HepG2 (cell line): ENCODE measurements at regions not wholly inside any gene's neighbourhood (a gene's known extent, or its start where the extent isn't known, plus 50 kb on each side); places are given as distances from the start of the nearest gene placed in this dataset.
A peak's percentile ranks its signal among the peaks of the same experiment; 100 is the strongest.

Experiments used
- ATAC-seq: fragments of 200-7000 bp; cut with Tn5 transposase; 3 replicates; pipeline ENCODE4 v1.9.1; 2020; ENCODE audit warnings: mild to moderate bottlenecking, moderate library complexity
- BruUV-seq: library from RNA; stranded (reverse); fragments of 400-500 nt; replicated peaks from 2 replicates; lab custom pipeline; 2021; lab: Mats Ljungman, UMichigan
- CTCF ChIA-PET: fragments of 300-600 bp; formaldehyde crosslinking; extraction: SDS; loops from one replicate; lab custom pipeline; 2021; ENCODE audit warnings: low total read pairs, inconsistent platforms, low intra/inter-chr PET ratio; lab: Yijun Ruan, JAX
- POLR2A ChIA-PET: fragments of 350-600 bp; sonication (Branson Sonifier 250); formaldehyde crosslinking; loops from one replicate; lab custom pipeline; 2020; ENCODE audit warnings: antibody characterized with exemption, inconsistent platforms; lab: Yijun Ruan, JAX
- DNase-seq: peaks from one replicate; pipeline ENCODE4 v3.0.0-alpha.2; 2015; ENCODE audit warnings: low spot score
- FAIRE-seq: peaks from 3 replicates; lab custom pipeline; 2011; peaks lifted over from hg19 to GRCh38; lab: Jason Lieb, UNC
- H2AFZ ChIP-seq: one replicate; pipeline ENCODE4 v1.6.1; 2011; ENCODE audit warnings: low read length, inconsistent platforms
- H3K27ac ChIP-seq: fragments of 300-600 bp; 3 replicates; pipeline ENCODE4 v1.8.0; 2011; ENCODE audit warnings: mixed run types, mild to moderate bottlenecking, mixed read lengths, low read length, inconsistent platforms; ENCODE audit not compliant: insufficient read depth; ENCODE audit errors: extremely low read length
- H3K27me3 ChIP-seq, 2 experiments: fragments of 200-600 bp in 1 of 2; 2 replicates in 1 of 2; 3 replicates in 1 of 2; pipeline versions ENCODE4 v1.6.0 to v1.8.0; 2011; ENCODE audit warnings: low read length in 2 of 2, mild to moderate bottlenecking in 2 of 2, moderate library complexity in 2 of 2, inconsistent platforms in 1 of 2; ENCODE audit not compliant: insufficient read depth in 2 of 2, control insufficient read depth in 1 of 2
- H3K36me3 ChIP-seq, 2 experiments: fragments of 200-600 bp in 1 of 2; replicated peaks in 1 of 2; 2 replicates in 1 of 2; 3 replicates in 1 of 2; pipeline versions ENCODE4 v1.5.1 to v1.8.0; 2011; ENCODE audit warnings: low read length in 2 of 2, inconsistent platforms in 1 of 2; ENCODE audit not compliant: insufficient read depth in 2 of 2, control insufficient read depth in 1 of 2
- H3K4me1 ChIP-seq: 2 replicates; pipeline ENCODE4 v1.5.1; 2012; ENCODE audit warnings: low read length, inconsistent platforms; ENCODE audit not compliant: insufficient read depth
- H3K4me2 ChIP-seq: 2 replicates; pipeline ENCODE4 v1.6.0; 2011; ENCODE audit warnings: low read depth, low read length, inconsistent platforms
- H3K4me3 ChIP-seq, 3 experiments: fragments of 200-600 bp in 1 of 3; sonication (generic), shearing (Covaris generic) in 1 of 3; replicated peaks in 1 of 3; 2 replicates each; pipeline ENCODE4 v1.5.1; 2011 to 2016; ENCODE audit warnings: low read length in 3 of 3, inconsistent platforms in 2 of 3, low read depth in 2 of 3, mild to moderate bottlenecking in 2 of 3, control low read depth in 1 of 3, mixed read lengths in 1 of 3; ENCODE audit not compliant: insufficient read depth in 1 of 3
- H3K79me2 ChIP-seq: one replicate; pipeline ENCODE4 v1.6.1; 2011; ENCODE audit warnings: low read length, inconsistent platforms; ENCODE audit not compliant: insufficient read depth
- H3K9ac ChIP-seq: 2 replicates; pipeline ENCODE4 v1.6.0; 2011; ENCODE audit warnings: mild to moderate bottlenecking, low read depth, low read length, inconsistent platforms; ENCODE audit not compliant: insufficient read depth
- H3K9me3 ChIP-seq: 2 replicates; pipeline ENCODE4 v1.5.1; 2012; ENCODE audit warnings: mild to moderate bottlenecking, low read length
- H4K20me1 ChIP-seq: 2 replicates; pipeline ENCODE4 v1.6.0; 2011; ENCODE audit warnings: inconsistent platforms, mild to moderate bottlenecking, low read length, moderate library complexity; ENCODE audit not compliant: insufficient read depth
- ARID2 ChIP-seq: sonication (generic); formaldehyde crosslinking; IDR thresholded peaks from 2 replicates; pipeline ENCODE4 v1.8.1; 2022; ENCODE audit warnings: mild to moderate bottlenecking, missing genetic modification reagents, borderline replicate concordance
- CTCF ChIP-seq: sonication (generic); formaldehyde crosslinking; IDR thresholded peaks from 2 replicates; pipeline ENCODE4 v1.5.0; 2020; ENCODE audit warnings: mild to moderate bottlenecking, missing genetic modification reagents, moderate library complexity
- HINFP ChIP-seq: sonication (generic); formaldehyde crosslinking; IDR thresholded peaks from 2 replicates; pipeline ENCODE4 v1.4.0; 2020; ENCODE audit warnings: low read depth, mild to moderate bottlenecking, missing genetic modification reagents
- HMG20A ChIP-seq: IDR thresholded peaks from 2 replicates; pipeline ENCODE4 v1.6.1; 2016; ENCODE audit warnings: borderline replicate concordance
- JUND ChIP-seq: sonication (generic); formaldehyde crosslinking; IDR thresholded peaks from 2 replicates; pipeline ENCODE4 v1.8.0; 2022; ENCODE audit warnings: mild to moderate bottlenecking, missing genetic modification reagents
- KDM5B ChIP-seq: sonication (generic); formaldehyde crosslinking; IDR thresholded peaks from 2 replicates; pipeline ENCODE4 v1.4.0; 2020; ENCODE audit warnings: missing genetic modification reagents, mild to moderate bottlenecking, borderline replicate concordance
- POLR2AphosphoS5 ChIP-seq: IDR thresholded peaks from 2 replicates; pipeline ENCODE4 v1.6.1; 2012; ENCODE audit warnings: low read depth, low read length
- SAP130 ChIP-seq: IDR thresholded peaks from 2 replicates; pipeline ENCODE4 v1.6.1; 2016; ENCODE audit warnings: low read depth
- SMAD9 ChIP-seq: sonication (generic); formaldehyde crosslinking; IDR thresholded peaks from 2 replicates; pipeline ENCODE4 v1.5.1; 2020; ENCODE audit warnings: mild to moderate bottlenecking, missing genetic modification reagents
- STAG1 ChIP-seq: sonication (generic); formaldehyde crosslinking; IDR thresholded peaks from 2 replicates; pipeline ENCODE4 v1.4.0; 2020; ENCODE audit warnings: missing genetic modification reagents
- ZBTB46 ChIP-seq: sonication (generic); formaldehyde crosslinking; IDR thresholded peaks from 2 replicates; pipeline ENCODE4 v1.4.0; 2020; ENCODE audit warnings: mild to moderate bottlenecking, missing genetic modification reagents, borderline replicate concordance
- ZNF230 ChIP-seq: sonication (generic); formaldehyde crosslinking; IDR thresholded peaks from 2 replicates; pipeline ENCODE4 v1.4.0; 2020; ENCODE audit warnings: mild to moderate bottlenecking, missing genetic modification reagents
- ZNF256 ChIP-seq: sonication (generic); formaldehyde crosslinking; conservative IDR thresholded peaks from 2 replicates; pipeline ENCODE4 v1.4.0; 2020; ENCODE audit warnings: missing genetic modification reagents
- WGBS: methylation state at CpG from one replicate; pipeline ENCODE4 v1.1.6; 2017; ENCODE audit warnings: low lambda C conversion rate; 5-methylcytosine and 5-hydroxymethylcytosine counted together
- in situ Hi-C: cut with HindIII; loops from 2 replicates; pipeline ENCODE4 v1.10.0; 2017; ENCODE audit warnings: low pct_unique_long_range_greater_than_20kb; ENCODE audit not compliant: extremely low pct_ligation_motif_present
- intact Hi-C: fragments of 100-400 bp; cut with micrococcal nuclease; formaldehyde crosslinking; loops from one replicate; pipeline ENCODE4 v1.10.0; 2022; ENCODE audit not compliant: unreplicated experiment

- no peak overlapping the region for H3K9ac ChIP-seq
- H3K9me3 ChIP-seq, result no peaks in the 10 kb centered on the region
- WGBS, result 3% methylated on average over 3 of the region's 3 CpGs
- H2AFZ ChIP-seq, result no peak overlapping the region
- ChIA-PET CTCF (interaction anchor here (1.5 to 2.7 kb wide), 3 partner anchors 252 to 511 kb away, joined by 6 to 13 read pairs (median 8); no protein-coding TSS in a partner anchor), POLR2A (no interaction called here)
- H3K4me3 ChIP-seq, result no peak overlapping the region
- no peaks in the 10 kb centered on the region for H3K79me2 ChIP-seq
- peaks cover 1% of the 10 kb centered on the region; the same call in 1 of the 2 replicates for H3K4me1 ChIP-seq
- no peak overlapping the region for H3K4me2 ChIP-seq
- ATAC-seq (no peak), FAIRE-seq (no peak), DNase-seq (peak; percentile 31)
- peaks cover 0 to 11% of the 10 kb centered on the region in 2 experiments; a peak in 1 of 5 replicates for H3K27me3 ChIP-seq
- in situ Hi-C loops (loop anchor here (5.0 kb wide), 1 partner anchor 511 kb away; no protein-coding TSS in a partner anchor), intact Hi-C loops (loop anchor here (1.0 kb wide), 1 partner anchor 511 kb away; no protein-coding TSS in a partner anchor)
- H4K20me1 ChIP-seq, result no peaks in the 10 kb centered on the region
- 0 out of 2 replicates have a peak, but pooled peaks have one; percentile 22 for TF ChIP-seq CTCF (CRISPR knock-in tag)
- TF ChIP-seq ZNF230 (CRISPR knock-in tag), result no peak
- peak; percentile 40 for TF ChIP-seq STAG1 (CRISPR knock-in tag)
- no peaks in the 10 kb centered on the region for H3K36me3 ChIP-seq
- H3K27ac ChIP-seq, result no peak overlapping the region
- no TSS peak for BruUV-seq
Observed at GRCh38 chr7:21256310-21256877, 171.5 kb upstream of the SP4 start.

GRCh38 chr7:21260939-21261338 lies 166.9 kb upstream of the SP4 start:
- H3K36me3 ChIP-seq, result no peaks in the 10 kb centered on the region
- H4K20me1 ChIP-seq, result no peaks in the 10 kb centered on the region
- no peak overlapping the region for H2AFZ ChIP-seq
- ATAC-seq (no peak), DNase-seq (no peak), FAIRE-seq (no peak)
- in situ Hi-C loops (loop anchor here (5.0 kb wide), 1 partner anchor 246 kb away; no protein-coding TSS in a partner anchor), intact Hi-C loops (loop anchor here (1.0 to 2.0 kb wide), 4 partner anchors 166 to 506 kb away; no protein-coding TSS in a partner anchor)
- H3K27ac ChIP-seq, result no peak overlapping the region
- H3K4me1 ChIP-seq, result no peaks in the 10 kb centered on the region
- no peak overlapping the region for H3K4me2 ChIP-seq
- no peak overlapping the region for H3K4me3 ChIP-seq
- no peaks in the 10 kb centered on the region for H3K27me3 ChIP-seq
- 0% methylated on average over 1 of the region's 1 CpG for WGBS
- H3K79me2 ChIP-seq, result no peaks in the 10 kb centered on the region
- no peaks in the 10 kb centered on the region for H3K9me3 ChIP-seq
- no peak overlapping the region for H3K9ac ChIP-seq
- ChIA-PET CTCF (interaction anchor here (1.2 to 2.3 kb wide), 2 partner anchors 246 to 506 kb away, joined by 3 to 20 read pairs; no protein-coding TSS in a partner anchor), POLR2A (no interaction called here)
- no TSS peak for BruUV-seq
- TF ChIP-seq SAP130 (CRISPR knock-in tag), result no peak
- TF ChIP-seq HMG20A (CRISPR knock-in tag), result no peak
- TF ChIP-seq KDM5B (CRISPR knock-in tag), result no peak
- no peak for TF ChIP-seq ZBTB46 (CRISPR knock-in tag)
- TF ChIP-seq ZNF256 (CRISPR knock-in tag), result no peak
- TF ChIP-seq SMAD9, result no peak
- TF ChIP-seq POLR2AphosphoS5, result no peak
- TF ChIP-seq JUND (CRISPR knock-in tag), result no peak
- TF ChIP-seq ARID2 (CRISPR knock-in tag), result no peak
- no peak for TF ChIP-seq HINFP (CRISPR knock-in tag)
